Progenitor cell of endocrine pancreas (in vitro differentiated cells): ENCODE measurements at regions not wholly inside any gene's neighbourhood (a gene's known extent, or its start where the extent isn't known, plus 50 kb on each side); places are given as distances from the start of the nearest gene placed in this dataset.
"Not testable (repeated sequence)": the region's sequence is repeated elsewhere in the genome, so short reads cannot be mapped to it uniquely, and the experiment has no call there.

Source experiments
- DNase-seq: peaks from one replicate; pipeline ENCODE4 v3.0.0; 2021; ENCODE audit warnings: low spot score; ENCODE audit not compliant: unreplicated experiment
- H3K27ac Mint-ChIP-seq: 2 replicates; pipeline ENCODE4 v1.8.0; 2021; ENCODE audit warnings: mild to moderate bottlenecking, moderate library complexity, mixed read lengths
- H3K27me3 Mint-ChIP-seq: 2 replicates; pipeline ENCODE4 v1.8.0; 2021; ENCODE audit warnings: mixed read lengths
- H3K36me3 Mint-ChIP-seq: 2 replicates; pipeline ENCODE4 v1.8.0; 2022; ENCODE audit warnings: mixed read lengths; ENCODE audit not compliant: insufficient read depth
- H3K4me1 Mint-ChIP-seq: 2 replicates; pipeline ENCODE4 v1.8.0; 2021; ENCODE audit warnings: low read depth, mixed read lengths
- H3K4me3 Mint-ChIP-seq: 2 replicates; pipeline ENCODE4 v1.8.0; 2021; ENCODE audit warnings: low read depth, mild to moderate bottlenecking, moderate library complexity, mixed read lengths
- H3K9me3 Mint-ChIP-seq: 2 replicates; pipeline ENCODE4 v1.8.0; 2021; ENCODE audit warnings: low read depth, mixed read lengths
- CTCF ChIP-seq: fragments of 200-600 bp; sonication (generic); IDR thresholded peaks from one replicate; pipeline ENCODE4 v1.5.0; 2021; ENCODE audit warnings: antibody characterized with exemption, mild to moderate bottlenecking; ENCODE audit not compliant: unreplicated experiment

- no peak for DNase-seq
- Mint-ChIP-seq H3K4me1 (no peaks in the 10 kb centered on the region), H3K27ac (no peak overlapping the region), H3K4me3 (no peak overlapping the region), H3K27me3 (no peaks in the 10 kb centered on the region), H3K36me3 (no peaks in the 10 kb centered on the region), H3K9me3 (peaks cover 3% of the 10 kb centered on the region)
- no peak for TF ChIP-seq CTCF
Observed at GRCh38 chr18:30852541-30852940, 190.0 kb downstream of the DSC3 start.

GRCh38 chr18:30839056-30839561 lies 203.4 kb downstream of the DSC3 start:
- H3K9me3 Mint-ChIP-seq, H3K27ac Mint-ChIP-seq, H3K4me1 Mint-ChIP-seq, H3K4me3 Mint-ChIP-seq, DNase-seq, H3K27me3 Mint-ChIP-seq, H3K36me3 Mint-ChIP-seq: not testable (repeated sequence)

- H3K4me3 Mint-ChIP-seq: no peak overlapping the region
- H3K36me3 Mint-ChIP-seq: no peaks in the 10 kb centered on the region
- H3K9me3 Mint-ChIP-seq: no peaks in the 10 kb centered on the region
- H3K4me1 Mint-ChIP-seq: no peaks in the 10 kb centered on the region
- no peak overlapping the region for H3K27ac Mint-ChIP-seq
- no peak for DNase-seq
- TF ChIP-seq CTCF: no peak
- no peaks in the 10 kb centered on the region for H3K27me3 Mint-ChIP-seq
Observed at GRCh38 chr18:30828700-30829099, 213.8 kb downstream of the DSC3 start.

- Mint-ChIP-seq H3K4me1 (no peaks in the 10 kb centered on the region), H3K27me3 (no peaks in the 10 kb centered on the region), H3K4me3 (no peak overlapping the region), H3K36me3 (peaks cover 2% of the 10 kb centered on the region), H3K9me3 (peaks cover 15% of the 10 kb centered on the region), H3K27ac (no peak overlapping the region)
- no peak for TF ChIP-seq CTCF
- no peak for DNase-seq
Observed at GRCh38 chr18:30819619-30820018, 222.9 kb downstream of the DSC3 start.

GRCh38 chr18:30814446-30814845 lies 228.1 kb downstream of the DSC3 start:
- Mint-ChIP-seq H3K9me3 (peaks cover 15% of the 10 kb centered on the region), H3K36me3 (peaks cover 2% of the 10 kb centered on the region)
- DNase-seq: no peak

More at GRCh38 chr18:30814446-30814845, 228.1 kb downstream of the DSC3 start:
- no peak overlapping the region for H3K27ac Mint-ChIP-seq
- H3K4me3 Mint-ChIP-seq: no peak overlapping the region
- no peak for TF ChIP-seq CTCF
- H3K4me1 Mint-ChIP-seq: no peaks in the 10 kb centered on the region
- H3K27me3 Mint-ChIP-seq: no peaks in the 10 kb centered on the region
